OCI-LY1 (cell line): ENCODE measurements at regions not wholly inside any gene's neighbourhood (a gene's known extent, or its start where the extent isn't known, plus 50 kb on each side); places are given as distances from the start of the nearest gene placed in this dataset.

Source experiments
- H2AFZ ChIP-seq: fragments of 200-600 bp; sonication (generic), shearing (Covaris generic); 2 replicates; pipeline ENCODE4 v1.6.0; 2014; ENCODE audit warnings: antibody characterized with exemption, mild to moderate bottlenecking, low read length
- H3F3A ChIP-seq: fragments of 200-600 bp; sonication (generic), shearing (Covaris generic); 2 replicates; pipeline ENCODE4 v1.6.0; 2014; ENCODE audit warnings: mild to moderate bottlenecking, antibody characterized with exemption, low read length, moderate library complexity; ENCODE audit not compliant: insufficient read depth
- H3K27ac ChIP-seq: fragments of 200-600 bp; sonication (generic); 2 replicates; pipeline ENCODE4 v1.5.1; 2014; ENCODE audit warnings: low read length, mixed run types, mild to moderate bottlenecking, low read depth; ENCODE audit not compliant: poor library complexity, severe bottlenecking
- H3K27me3 ChIP-seq: fragments of 200-600 bp; sonication (generic); 2 replicates; pipeline ENCODE4 v1.6.0; 2014; ENCODE audit warnings: antibody characterized with exemption, mild to moderate bottlenecking, low read length, moderate library complexity; ENCODE audit not compliant: insufficient read depth
- H3K36me3 ChIP-seq: fragments of 200-600 bp; sonication (generic); 2 replicates; pipeline ENCODE4 v1.6.1; 2014; ENCODE audit warnings: mild to moderate bottlenecking, antibody characterized with exemption, low read length, moderate library complexity, mixed read lengths; ENCODE audit not compliant: insufficient read depth
- H3K4me1 ChIP-seq: fragments of 200-600 bp; sonication (generic); 2 replicates; pipeline ENCODE4 v1.5.1; 2014; ENCODE audit warnings: mild to moderate bottlenecking, low read length, moderate library complexity; ENCODE audit not compliant: insufficient read depth, severe bottlenecking
- H3K4me2 ChIP-seq: fragments of 200-600 bp; sonication (generic), shearing (Covaris generic); 2 replicates; pipeline ENCODE4 v1.6.1; 2014; ENCODE audit warnings: low read length
- H3K4me3 ChIP-seq: fragments of 200-600 bp; sonication (generic); 2 replicates; pipeline ENCODE4 v1.5.1; 2014; ENCODE audit warnings: low read length, low read depth, mild to moderate bottlenecking, mixed read lengths; ENCODE audit not compliant: poor library complexity, severe bottlenecking
- H3K79me2 ChIP-seq: fragments of 200-600 bp; shearing (Covaris generic); 2 replicates; pipeline ENCODE4 v1.6.1; 2016; ENCODE audit warnings: mixed run types, low read length, mixed read lengths; ENCODE audit not compliant: insufficient read depth
- H3K9ac ChIP-seq: fragments of 200-600 bp; sonication (generic), shearing (Covaris generic); 2 replicates; pipeline ENCODE4 v1.6.1; 2014; ENCODE audit warnings: mild to moderate bottlenecking, low read length, mixed read lengths
- H3K9me2 ChIP-seq: fragments of 200-600 bp; sonication (generic), shearing (Covaris generic); 2 replicates; pipeline ENCODE4 v1.6.1; 2014; ENCODE audit warnings: low read depth, mild to moderate bottlenecking, low read length, mixed read lengths
- H3K9me3 ChIP-seq: fragments of 200-600 bp; shearing (Covaris generic); 2 replicates; pipeline ENCODE4 v1.6.1; 2014; ENCODE audit warnings: low read length, mixed read lengths
- H4K20me1 ChIP-seq: fragments of 200-600 bp; sonication (generic), shearing (Covaris generic); 2 replicates; pipeline ENCODE4 v1.6.0; 2016; ENCODE audit warnings: mild to moderate bottlenecking, low read length; ENCODE audit not compliant: insufficient read depth
- CTCF ChIP-seq: fragments of 200-600 bp; sonication (generic), shearing (Covaris generic); IDR thresholded peaks from 2 replicates; pipeline ENCODE4 v1.5.1; 2017; ENCODE audit warnings: mild to moderate bottlenecking, antibody characterized with exemption, low read length, moderate library complexity, mixed read lengths
- EZH2 ChIP-seq: fragments of 200-600 bp; sonication (generic), shearing (Covaris generic); IDR thresholded peaks from 2 replicates; pipeline ENCODE4 v1.8.0; 2017; ENCODE audit warnings: borderline replicate concordance, mixed run types, mild to moderate bottlenecking, antibody characterized with exemption, low read length, moderate library complexity, mixed read lengths

GRCh38 chr21:19557046-19557445 lies 1153.5 kb upstream of the TMPRSS15 start:
- Histone ChIP-seq H3K36me3 (no peaks in the 10 kb centered on the region), H3F3A (no peaks in the 10 kb centered on the region), H3K4me2 (no peak overlapping the region; the same call in 1 of the 2 replicates), H3K9me3 (no peaks in the 10 kb centered on the region), H3K9ac (no peak overlapping the region), H3K4me1 (peaks cover 5% of the 10 kb centered on the region), H3K79me2 (no peaks in the 10 kb centered on the region), H2AFZ (no peak overlapping the region), H3K27me3 (no peaks in the 10 kb centered on the region), H3K27ac (no peak overlapping the region), H3K4me3 (no peak overlapping the region), H4K20me1 (no peaks in the 10 kb centered on the region), H3K9me2 (no peaks in the 10 kb centered on the region)
- TF ChIP-seq EZH2 = no peak
- TF ChIP-seq CTCF = no peak

- Histone ChIP-seq H2AFZ (no peak overlapping the region), H3K9ac (no peak overlapping the region), H3K36me3 (no peaks in the 10 kb centered on the region), H3K79me2 (no peaks in the 10 kb centered on the region), H3K9me2 (no peaks in the 10 kb centered on the region), H3K4me2 (peak overlapping the region; percentile 29; the same call in 1 of the 2 replicates), H3F3A (no peaks in the 10 kb centered on the region), H3K27ac (no peak overlapping the region), H3K9me3 (no peaks in the 10 kb centered on the region), H3K4me1 (peaks cover 5% of the 10 kb centered on the region), H4K20me1 (no peaks in the 10 kb centered on the region), H3K4me3 (no peak overlapping the region), H3K27me3 (no peaks in the 10 kb centered on the region)
- TF ChIP-seq EZH2 (no peak), CTCF (no peak)
Observed at GRCh38 chr21:19557488-19557887, 1153.9 kb upstream of the TMPRSS15 start.

- no peak overlapping the region for H3K9ac ChIP-seq
- H3K9me2 ChIP-seq = no peaks in the 10 kb centered on the region
- no peaks in the 10 kb centered on the region for H3K9me3 ChIP-seq
- H4K20me1 ChIP-seq = no peaks in the 10 kb centered on the region
- no peaks in the 10 kb centered on the region for H3F3A ChIP-seq
- no peaks in the 10 kb centered on the region for H3K4me1 ChIP-seq
- no peaks in the 10 kb centered on the region for H3K79me2 ChIP-seq
- H3K27me3 ChIP-seq = no peaks in the 10 kb centered on the region
- no peak overlapping the region for H3K4me2 ChIP-seq
- no peak overlapping the region for H3K4me3 ChIP-seq
- H3K27ac ChIP-seq = no peak overlapping the region
- H2AFZ ChIP-seq = no peak overlapping the region
- no peak for TF ChIP-seq EZH2
- TF ChIP-seq CTCF = no peak
- no peaks in the 10 kb centered on the region for H3K36me3 ChIP-seq
Observed at GRCh38 chr21:19565587-19565986, 1162.0 kb upstream of the TMPRSS15 start.
